ENCODE measurements at regions not wholly inside any gene's neighbourhood (a gene's known extent, or its start where the extent isn't known, plus 50 kb on each side); places are given as distances from the start of the nearest gene placed in this dataset.
A peak's percentile ranks its signal among the peaks of the same experiment; 100 is the strongest.
"Not testable (repeated sequence)": the region's sequence is repeated elsewhere in the genome, so short reads cannot be mapped to it uniquely, and the experiment has no call there.

- DNase-seq (ENCODE audit: low read depth), result not testable (repeated sequence)
These were observed 182.5 kb upstream of the FAM20C start for GRCh38 chr7:9919-10318.

GRCh38 chr7:32565-33280 lies 159.6 kb upstream of the FAM20C start:
- DNase-seq (ENCODE audit: low read depth), result not testable (repeated sequence)

DNA sequence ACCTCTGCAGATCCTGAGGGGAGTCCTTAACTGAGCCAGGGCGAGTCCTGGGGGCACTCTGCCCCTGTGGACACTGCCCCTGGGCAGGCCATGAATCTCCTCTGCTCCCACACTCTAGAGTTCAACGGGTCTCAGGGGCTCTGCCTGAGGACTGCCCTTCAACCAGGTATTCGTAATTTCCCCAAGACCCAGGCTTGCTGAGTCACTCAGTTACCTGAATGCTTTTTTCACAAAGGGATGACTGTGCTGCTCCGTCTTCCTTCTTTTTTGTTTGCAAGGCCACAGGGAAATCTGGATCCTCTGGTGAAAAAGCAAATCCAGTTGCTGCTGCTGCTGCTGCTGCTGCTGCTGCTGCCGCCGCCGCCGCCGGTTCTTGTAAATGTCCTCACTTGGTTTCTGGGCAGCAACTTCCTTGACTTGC lies 157.2 kb upstream of the FAM20C start:
- DNase-seq (ENCODE audit: low read depth), result not testable (repeated sequence)

- not testable (repeated sequence) for DNase-seq (ENCODE audit: low read depth)
These were observed 155.8 kb upstream of the FAM20C start for GRCh38 chr7:36539-36938.

DNA sequence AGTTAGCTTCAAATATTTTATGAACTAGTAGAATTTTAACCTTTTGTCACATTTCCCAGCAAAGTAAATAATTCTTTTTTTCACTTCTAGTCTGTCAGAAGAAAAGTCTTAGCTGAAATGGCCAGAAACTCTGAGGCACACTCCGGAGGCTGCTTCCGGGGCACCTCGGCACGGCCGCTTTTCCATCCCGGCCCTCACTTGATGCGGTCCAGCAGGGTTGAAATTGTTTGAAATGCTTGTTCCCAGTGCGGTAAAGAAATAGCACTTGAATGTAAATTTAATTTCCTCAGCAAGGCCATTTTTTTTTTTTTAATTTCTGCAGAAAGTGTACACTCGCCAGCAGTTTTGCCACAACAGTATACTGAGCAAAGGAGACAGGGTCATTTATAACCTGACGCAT lies 154.7 kb upstream of the FAM20C start:
- DNase-seq (ENCODE audit: low read depth), result not testable (repeated sequence)

- DNase-seq (ENCODE audit: low read depth), result not testable (repeated sequence)
These were observed 153.9 kb upstream of the FAM20C start for GRCh38 chr7:38444-38843.

DNA sequence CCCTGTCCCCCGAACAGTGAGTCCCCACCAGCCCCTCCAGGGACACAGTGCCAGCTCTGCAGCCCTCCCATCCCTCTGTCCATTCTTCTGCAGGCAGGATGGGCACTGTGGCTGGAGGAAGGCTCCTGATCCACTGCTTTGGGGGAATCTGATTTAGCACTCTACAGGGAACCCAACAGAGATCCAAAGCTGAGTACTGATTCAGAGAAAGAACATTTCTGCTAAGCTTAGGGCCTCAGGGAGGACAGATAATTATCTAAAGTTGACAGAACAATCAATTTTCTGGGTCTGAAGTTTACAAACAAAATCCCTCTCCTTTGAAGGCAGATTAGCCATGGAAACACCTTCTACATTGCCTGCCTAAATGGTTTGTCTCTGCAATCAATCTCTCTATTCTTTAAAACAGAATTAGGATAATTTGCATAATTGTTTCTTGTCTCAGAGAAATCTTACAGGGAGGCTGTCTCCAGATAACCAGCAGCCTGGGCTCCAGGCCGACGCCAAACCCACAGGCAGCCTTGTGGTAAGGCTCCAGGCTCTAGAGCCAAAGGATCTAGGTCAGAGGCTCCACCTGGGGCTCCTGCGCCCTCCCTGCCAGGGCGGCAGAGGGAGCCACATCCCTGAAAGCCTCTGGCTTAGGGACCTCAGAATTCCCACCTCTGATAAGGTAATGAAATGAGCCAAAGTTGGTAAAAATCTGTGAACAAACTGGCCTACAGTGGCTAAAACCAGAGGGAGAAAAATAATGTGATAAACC lies 152.2 kb upstream of the FAM20C start:
- peak; percentile 81 for DNase-seq (ENCODE audit: low read depth)

GRCh38 chr7:40799-41750 lies 151.3 kb upstream of the FAM20C start:
- no peak for DNase-seq (ENCODE audit: low read depth)

DNA sequence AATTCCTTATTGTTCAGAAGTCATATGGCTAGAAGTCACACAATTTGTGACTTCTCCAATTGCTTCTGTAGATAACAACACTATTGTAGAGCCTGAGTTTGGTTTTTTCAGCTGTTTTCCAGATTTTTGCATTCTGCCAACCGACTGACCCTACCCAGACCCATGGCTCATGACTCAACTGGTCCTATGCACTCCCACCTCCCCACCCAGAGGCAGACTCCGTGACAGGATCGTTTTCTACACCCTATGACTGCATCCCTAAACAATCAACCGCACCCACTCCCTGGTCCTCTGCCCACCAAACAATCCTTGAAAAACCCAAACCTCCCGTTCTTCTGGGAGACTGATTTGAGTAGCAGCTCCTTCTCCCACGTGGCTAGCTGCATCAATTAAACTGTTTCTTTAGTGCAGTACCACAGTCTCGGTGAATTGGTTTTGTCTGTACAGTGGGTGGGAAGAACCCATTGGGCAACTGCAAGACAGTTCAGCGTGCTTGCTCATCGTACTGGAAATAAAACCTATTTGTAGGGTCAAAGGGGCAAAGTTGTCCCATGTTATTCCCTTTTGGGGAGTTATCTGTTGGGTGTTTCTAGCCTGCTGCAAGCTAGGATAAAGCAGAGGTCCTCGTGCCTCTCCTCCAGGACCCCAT lies 150.3 kb upstream of the FAM20C start:
- DNase-seq (ENCODE audit: low read depth), result no peak

GRCh38 chr7:43791-44540 lies 148.4 kb upstream of the FAM20C start:
- DNase-seq (ENCODE audit: low read depth), result no peak

GRCh38 chr7:44541-44896 lies 147.9 kb upstream of the FAM20C start:
- DNase-seq (ENCODE audit: low read depth), result no peak

DNA sequence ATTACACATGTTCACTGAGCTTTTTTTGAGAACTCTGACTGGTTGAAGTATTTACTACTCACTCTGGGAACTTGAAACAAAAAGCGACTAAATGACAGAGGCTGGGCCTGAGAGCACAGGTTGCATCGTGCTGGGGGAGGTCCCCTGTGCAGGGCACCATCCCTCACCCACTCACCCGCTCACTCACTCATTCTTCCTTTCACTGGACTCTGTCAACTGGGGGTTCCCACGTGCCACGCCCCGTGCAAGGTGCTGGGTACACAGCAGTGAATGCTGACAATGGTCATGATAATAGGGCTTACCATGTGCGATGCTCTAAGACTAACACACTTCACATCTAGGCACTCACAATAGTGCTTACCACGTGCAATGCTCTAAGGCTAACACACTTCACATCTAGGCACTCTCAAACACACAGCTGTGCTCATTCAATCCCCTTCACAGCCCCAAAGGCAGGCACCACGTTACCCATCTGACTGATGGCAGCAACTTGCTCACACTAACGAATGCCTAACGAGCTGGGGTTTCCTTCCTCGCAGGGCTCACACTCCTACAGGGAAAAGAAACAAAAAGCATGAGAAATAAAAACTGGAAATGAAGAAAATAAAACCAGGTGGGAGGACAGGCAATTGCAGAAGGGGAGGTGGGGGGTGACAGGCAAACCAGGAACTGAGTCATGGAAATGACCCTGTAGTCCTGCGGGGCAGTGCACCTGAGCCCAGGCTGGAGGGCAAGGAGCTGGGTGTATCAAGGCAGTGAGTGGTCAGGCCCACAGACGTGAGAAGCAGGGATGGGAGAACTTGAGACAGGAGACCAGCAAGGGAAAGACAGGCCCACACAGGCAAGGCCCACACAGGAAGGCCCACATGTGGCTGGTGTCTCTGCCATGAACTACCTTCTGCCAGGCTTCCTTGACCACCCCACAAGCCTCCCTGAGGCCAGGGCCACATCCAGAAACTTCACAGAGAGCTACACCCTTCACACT lies 147.0 kb upstream of the FAM20C start:
- no peak for DNase-seq (ENCODE audit: low read depth)

DNA sequence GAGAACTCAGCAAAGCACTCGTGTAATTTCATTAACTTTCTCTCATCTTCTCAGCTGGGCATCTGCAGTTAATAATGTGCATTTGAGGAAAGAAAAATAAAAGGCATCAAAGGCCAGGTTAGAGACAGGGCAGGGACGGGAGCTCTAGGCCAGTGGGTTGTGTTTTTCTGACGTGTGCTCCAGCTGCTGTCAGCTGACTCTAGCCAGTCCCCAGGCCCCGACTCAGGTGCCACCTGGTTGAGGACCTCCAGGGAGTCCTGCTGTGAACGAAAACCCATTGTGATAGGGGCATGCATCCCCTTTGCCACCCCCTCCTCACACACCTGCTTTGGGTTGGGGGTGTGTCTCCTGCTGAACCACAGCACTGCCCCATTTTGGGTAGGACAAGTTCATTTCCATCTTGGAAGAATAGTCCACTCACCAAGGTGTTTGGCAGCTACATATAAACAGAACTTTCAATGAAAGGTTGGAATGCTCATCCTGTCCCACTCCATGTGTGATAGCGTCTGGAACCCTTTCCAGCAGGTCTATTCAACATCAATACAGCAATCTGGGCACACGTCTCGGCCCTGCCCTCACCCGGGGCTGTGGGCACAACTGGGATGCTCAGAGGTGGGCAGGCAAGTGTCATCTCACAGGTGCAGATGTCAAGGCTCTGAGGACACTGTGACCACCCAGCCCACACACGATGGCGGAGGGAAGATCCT lies 146.1 kb upstream of the FAM20C start:
- no peak for DNase-seq (ENCODE audit: low read depth)

GRCh38 chr7:46830-47140 lies 145.6 kb upstream of the FAM20C start:
- DNase-seq (ENCODE audit: low read depth), result no peak

DNA sequence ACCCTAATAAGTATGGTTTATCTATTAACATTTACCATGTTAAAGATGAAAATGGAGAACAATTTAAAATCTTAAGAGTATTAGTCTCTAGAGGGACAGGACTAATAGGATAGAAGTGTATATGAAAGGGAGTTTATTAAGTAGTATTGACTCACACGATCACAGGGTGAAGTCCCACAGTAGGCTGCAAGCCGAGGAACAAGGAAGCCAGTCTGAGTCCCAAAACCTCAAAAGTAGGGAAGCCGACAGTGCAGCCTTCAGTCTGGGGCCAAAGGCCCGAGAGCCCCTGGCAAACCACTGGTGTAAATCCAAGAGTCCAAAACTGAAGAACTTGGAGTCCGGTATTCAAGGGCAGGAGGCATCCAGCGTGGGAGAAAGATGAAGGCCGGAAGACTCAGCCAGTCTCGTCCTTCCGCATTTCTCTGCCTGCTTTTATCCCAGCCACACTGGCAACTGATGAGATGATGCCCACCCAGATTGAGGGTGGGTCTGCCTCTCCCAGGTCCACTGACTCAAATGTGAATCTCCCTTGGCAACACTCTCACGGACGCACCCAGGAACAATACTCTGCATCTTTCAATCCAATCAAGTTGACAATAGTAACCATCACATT lies 140.8 kb upstream of the FAM20C start:
- DNase-seq (ENCODE audit: low read depth), result no peak

- DNase-seq (ENCODE audit: low read depth), result no peak
These were observed 140.3 kb upstream of the FAM20C start for GRCh38 chr7:52100-52499.

GRCh38 chr7:53531-53930 lies 138.8 kb upstream of the FAM20C start:
- no peak for DNase-seq (ENCODE audit: low read depth)

- no peak for DNase-seq (ENCODE audit: low read depth)
These were observed 137.8 kb upstream of the FAM20C start for GRCh38 chr7:54615-55014.

DNA sequence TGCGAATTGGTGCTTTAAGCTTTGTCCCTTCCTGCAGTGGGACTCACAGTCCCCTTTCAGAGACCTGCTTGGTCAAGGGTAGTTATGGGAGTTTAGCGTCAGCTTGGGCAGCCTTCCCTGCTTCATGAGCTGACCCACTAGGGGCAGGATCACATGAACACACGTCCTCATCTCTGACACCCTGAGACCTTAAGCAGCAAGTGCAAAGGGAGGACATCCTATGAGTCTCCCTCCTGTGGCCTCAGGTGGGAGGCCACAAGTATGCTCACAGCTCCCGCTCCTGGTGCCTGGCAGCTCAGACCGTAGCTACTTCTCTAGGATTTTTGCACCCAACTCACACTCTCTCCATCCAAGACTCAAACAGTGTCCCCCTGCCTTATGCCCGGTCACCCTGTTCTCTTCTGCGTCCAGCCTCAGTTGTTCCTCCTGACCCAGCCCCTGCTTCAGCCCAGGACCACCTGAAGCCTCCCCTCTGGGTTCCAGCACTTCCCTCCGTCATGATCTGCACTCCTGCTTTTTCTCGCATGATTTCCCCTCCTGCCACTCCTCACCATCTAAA lies 136.6 kb upstream of the FAM20C start:
- DNase-seq (ENCODE audit: low read depth), result no peak

Data from amniotic epithelial cell (primary cell).